ENCODE measurements at regions not wholly inside any gene's neighbourhood (a gene's known extent, or its start where the extent isn't known, plus 50 kb on each side); places are given as distances from the start of the nearest gene placed in this dataset.

DNA sequence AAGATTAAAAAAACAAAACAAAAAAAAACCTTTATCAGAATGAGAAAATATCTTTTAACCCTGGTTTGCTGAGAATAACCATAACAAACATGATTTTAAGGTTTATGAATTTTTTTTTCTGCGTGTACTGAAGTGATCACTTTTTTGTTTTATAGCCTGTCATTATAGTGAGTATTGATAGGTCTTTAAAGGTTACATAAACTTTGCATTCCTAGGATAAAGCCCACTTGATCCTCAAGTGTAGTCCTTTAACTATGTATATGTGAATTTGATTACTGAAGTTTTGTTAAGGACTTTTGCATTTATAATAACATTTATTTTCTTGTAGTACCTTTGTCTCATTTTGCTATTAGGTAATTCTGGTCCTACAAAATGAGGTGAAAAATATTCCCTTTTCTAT is 709.8 kb upstream of the PCDH20 start:
- no peak overlapping the region for H3K4me3 ChIP-seq (ENCODE audit: low read length)
- H3K36me3 Mint-ChIP-seq (ENCODE audit: low read depth) = no peaks in the 10 kb centered on the region
- peaks cover 0 to 4% of the 10 kb centered on the region in 2 experiments for H3K9me3 ChIP-seq (ENCODE audit: control insufficient read depth in 1 of 2, insufficient read depth in 1 of 2, low read length in 2 of 2)
- no peaks in the 10 kb centered on the region for H3K4me1 ChIP-seq (ENCODE audit: insufficient read depth, low read length)
- peaks cover 3% of the 10 kb centered on the region for H3K9me3 Mint-ChIP-seq
- H3K27ac Mint-ChIP-seq = no peak overlapping the region
- no peaks in the 10 kb centered on the region for H3K27me3 ChIP-seq (ENCODE audit: control insufficient read depth in 1 of 2, insufficient read depth in 2 of 2, low read length in 2 of 2)
- H3K27ac ChIP-seq (ENCODE audit: low read depth in 1 of 2, low read length in 2 of 2) = no peak overlapping the region
- H3K4me3 Mint-ChIP-seq = no peak overlapping the region
- POLR2A ChIA-PET = no interaction called here
- no peaks in the 10 kb centered on the region for H3K36me3 ChIP-seq (ENCODE audit: insufficient read depth, low read length)
- H3K4me1 Mint-ChIP-seq (ENCODE audit: low read depth) = no peaks in the 10 kb centered on the region
- ATAC-seq (ENCODE audit: poor library complexity) = no peak
- no peaks in the 10 kb centered on the region for H3K27me3 Mint-ChIP-seq
- intact Hi-C loops (cut with DNase I, micrococcal nuclease) = no loop called here
- TF ChIP-seq, protein P1, sequence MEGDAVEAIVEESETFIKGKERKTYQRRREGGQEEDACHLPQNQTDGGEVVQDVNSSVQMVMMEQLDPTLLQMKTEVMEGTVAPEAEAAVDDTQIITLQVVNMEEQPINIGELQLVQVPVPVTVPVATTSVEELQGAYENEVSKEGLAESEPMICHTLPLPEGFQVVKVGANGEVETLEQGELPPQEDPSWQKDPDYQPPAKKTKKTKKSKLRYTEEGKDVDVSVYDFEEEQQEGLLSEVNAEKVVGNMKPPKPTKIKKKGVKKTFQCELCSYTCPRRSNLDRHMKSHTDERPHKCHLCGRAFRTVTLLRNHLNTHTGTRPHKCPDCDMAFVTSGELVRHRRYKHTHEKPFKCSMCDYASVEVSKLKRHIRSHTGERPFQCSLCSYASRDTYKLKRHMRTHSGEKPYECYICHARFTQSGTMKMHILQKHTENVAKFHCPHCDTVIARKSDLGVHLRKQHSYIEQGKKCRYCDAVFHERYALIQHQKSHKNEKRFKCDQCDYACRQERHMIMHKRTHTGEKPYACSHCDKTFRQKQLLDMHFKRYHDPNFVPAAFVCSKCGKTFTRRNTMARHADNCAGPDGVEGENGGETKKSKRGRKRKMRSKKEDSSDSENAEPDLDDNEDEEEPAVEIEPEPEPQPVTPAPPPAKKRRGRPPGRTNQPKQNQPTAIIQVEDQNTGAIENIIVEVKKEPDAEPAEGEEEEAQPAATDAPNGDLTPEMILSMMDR (IDR thresholded peaks at IDR 0.05) = no peak
- CTCF ChIA-PET = no interaction called here
- DNase-seq = no peak

DNA sequence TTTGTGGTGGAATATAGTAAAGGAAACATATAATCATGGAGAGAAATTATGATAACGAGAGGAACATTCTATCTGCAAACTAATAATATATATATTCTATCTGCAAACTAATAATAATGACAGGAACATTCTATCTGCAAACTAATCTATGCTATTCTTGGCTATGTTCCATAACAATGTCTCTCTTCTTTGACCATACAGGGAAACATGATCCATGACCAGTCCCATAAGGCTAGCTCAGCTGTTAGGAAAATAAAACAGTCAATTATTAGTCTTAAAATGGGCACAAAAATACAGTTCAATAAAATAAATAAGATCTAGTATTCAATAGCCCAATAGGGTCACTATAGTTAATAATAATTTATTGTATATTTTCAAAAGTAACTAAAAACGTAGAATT is 707.8 kb upstream of the PCDH20 start:
- POLR2A ChIA-PET = no interaction called here
- CTCF ChIA-PET = no interaction called here

DNA sequence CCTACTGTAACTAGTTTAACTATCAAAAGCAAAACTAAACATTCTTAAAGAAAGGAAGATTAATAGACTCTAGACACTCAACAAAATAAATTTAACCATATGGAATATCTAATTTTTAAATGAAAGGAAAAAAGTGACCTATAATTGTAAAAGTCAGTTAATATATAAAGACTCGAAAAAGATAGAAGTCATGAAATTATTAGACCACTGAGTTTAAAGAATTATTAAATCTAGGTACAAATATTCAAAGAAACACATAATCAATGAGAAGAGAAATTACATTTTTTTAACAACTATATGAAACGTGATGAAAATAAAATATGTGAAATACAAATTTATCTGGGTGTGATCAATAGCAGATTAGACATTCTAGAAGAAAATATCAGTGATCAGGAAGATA is 706.8 kb upstream of the PCDH20 start:
- no peak overlapping the region for H3K4me3 Mint-ChIP-seq
- Histone ChIP-seq H3K36me3 (ENCODE audit: insufficient read depth, low read length) (no peaks in the 10 kb centered on the region), H3K27ac (ENCODE audit: low read depth in 1 of 2, low read length in 2 of 2) (no peak overlapping the region), H3K4me1 (ENCODE audit: insufficient read depth, low read length) (no peaks in the 10 kb centered on the region), H3K9me3 (ENCODE audit: control insufficient read depth in 1 of 2, insufficient read depth in 1 of 2, low read length in 2 of 2) (peaks cover 0 to 4% of the 10 kb centered on the region in 2 experiments), H3K4me3 (ENCODE audit: low read length) (no peak overlapping the region), H3K27me3 (ENCODE audit: control insufficient read depth in 1 of 2, insufficient read depth in 2 of 2, low read length in 2 of 2) (no peaks in the 10 kb centered on the region)
- CTCF ChIA-PET = no interaction called here
- H3K27ac Mint-ChIP-seq = no peak overlapping the region
- H3K9me3 Mint-ChIP-seq = no peaks in the 10 kb centered on the region
- POLR2A ChIA-PET = no interaction called here
- DNase-seq (no peak), ATAC-seq (ENCODE audit: poor library complexity) (no peak)
- no peaks in the 10 kb centered on the region for H3K4me1 Mint-ChIP-seq (ENCODE audit: low read depth)
- TF ChIP-seq, protein P1 (IDR thresholded peaks at IDR 0.05) = no peak
- intact Hi-C loops (cut with DNase I, micrococcal nuclease) = no loop called here
- H3K36me3 Mint-ChIP-seq (ENCODE audit: low read depth) = no peaks in the 10 kb centered on the region
- H3K27me3 Mint-ChIP-seq = no peaks in the 10 kb centered on the region

More for the DNA sequence above, 707.8 kb upstream of the PCDH20 start:
- TF ChIP-seq, protein P1 (IDR thresholded peaks at IDR 0.05) = no peak
- H3K27ac Mint-ChIP-seq = no peak overlapping the region
- Histone ChIP-seq H3K36me3 (ENCODE audit: insufficient read depth, low read length) (no peaks in the 10 kb centered on the region), H3K4me1 (ENCODE audit: insufficient read depth, low read length) (no peaks in the 10 kb centered on the region), H3K9me3 (ENCODE audit: control insufficient read depth in 1 of 2, insufficient read depth in 1 of 2, low read length in 2 of 2) (peaks cover 0 to 4% of the 10 kb centered on the region in 2 experiments), H3K4me3 (ENCODE audit: low read length) (no peak overlapping the region), H3K27ac (ENCODE audit: low read depth in 1 of 2, low read length in 2 of 2) (no peak overlapping the region), H3K27me3 (ENCODE audit: control insufficient read depth in 1 of 2, insufficient read depth in 2 of 2, low read length in 2 of 2) (no peaks in the 10 kb centered on the region)
- H3K36me3 Mint-ChIP-seq (ENCODE audit: low read depth) = no peaks in the 10 kb centered on the region
- H3K9me3 Mint-ChIP-seq = no peaks in the 10 kb centered on the region
- intact Hi-C loops (cut with DNase I, micrococcal nuclease) = no loop called here
- no peaks in the 10 kb centered on the region for H3K4me1 Mint-ChIP-seq (ENCODE audit: low read depth)
- H3K4me3 Mint-ChIP-seq = no peak overlapping the region
- no peak for DNase-seq
- no peak for ATAC-seq (ENCODE audit: poor library complexity)
- H3K27me3 Mint-ChIP-seq = no peaks in the 10 kb centered on the region
